ENCODE measurements at regions not wholly inside any gene's neighbourhood (a gene's known extent, or its start where the extent isn't known, plus 50 kb on each side); places are given as distances from the start of the nearest gene placed in this dataset.

DNA sequence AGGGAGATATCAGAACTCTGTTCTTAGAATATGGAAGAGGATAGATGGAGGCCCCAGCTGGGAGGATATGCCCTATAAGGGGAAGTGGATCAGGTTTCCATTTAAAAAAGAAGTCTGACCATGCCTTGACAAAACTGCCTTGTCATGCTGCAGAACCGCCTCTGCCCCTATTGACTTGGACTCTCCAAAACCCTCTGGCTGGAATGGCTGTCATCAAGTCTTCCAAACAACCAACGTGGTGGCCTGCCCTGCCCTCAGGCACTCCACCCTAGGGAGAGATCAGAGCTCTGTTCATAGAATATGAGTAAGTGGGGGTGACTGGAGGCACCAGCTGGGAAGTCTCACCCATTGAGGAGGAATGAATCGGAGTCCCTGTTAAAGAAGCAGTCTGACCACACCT, 114.9 kb downstream of the VSIG4 start:
- intact Hi-C loops (cut with DNase I): no loop called here
- H3K36me3 ChIP-seq: no peaks in the 10 kb centered on the region
- no peaks in the 10 kb centered on the region for H3K9me3 ChIP-seq
- H3K4me1 ChIP-seq: no peaks in the 10 kb centered on the region
- TF ChIP-seq POLR2AphosphoS5 (IDR thresholded peaks at IDR 0.05; ENCODE audit: insufficient read depth in 1 of 2, low read depth in 1 of 2) (no peak), POLR2A (IDR thresholded peaks at IDR 0.05) (no peak)
- TF ChIP-seq, protein P1, sequence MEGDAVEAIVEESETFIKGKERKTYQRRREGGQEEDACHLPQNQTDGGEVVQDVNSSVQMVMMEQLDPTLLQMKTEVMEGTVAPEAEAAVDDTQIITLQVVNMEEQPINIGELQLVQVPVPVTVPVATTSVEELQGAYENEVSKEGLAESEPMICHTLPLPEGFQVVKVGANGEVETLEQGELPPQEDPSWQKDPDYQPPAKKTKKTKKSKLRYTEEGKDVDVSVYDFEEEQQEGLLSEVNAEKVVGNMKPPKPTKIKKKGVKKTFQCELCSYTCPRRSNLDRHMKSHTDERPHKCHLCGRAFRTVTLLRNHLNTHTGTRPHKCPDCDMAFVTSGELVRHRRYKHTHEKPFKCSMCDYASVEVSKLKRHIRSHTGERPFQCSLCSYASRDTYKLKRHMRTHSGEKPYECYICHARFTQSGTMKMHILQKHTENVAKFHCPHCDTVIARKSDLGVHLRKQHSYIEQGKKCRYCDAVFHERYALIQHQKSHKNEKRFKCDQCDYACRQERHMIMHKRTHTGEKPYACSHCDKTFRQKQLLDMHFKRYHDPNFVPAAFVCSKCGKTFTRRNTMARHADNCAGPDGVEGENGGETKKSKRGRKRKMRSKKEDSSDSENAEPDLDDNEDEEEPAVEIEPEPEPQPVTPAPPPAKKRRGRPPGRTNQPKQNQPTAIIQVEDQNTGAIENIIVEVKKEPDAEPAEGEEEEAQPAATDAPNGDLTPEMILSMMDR (IDR thresholded peaks at IDR 0.05): no peak
- no peak overlapping the region for H3K4me3 ChIP-seq
- DNase-seq (ENCODE audit: extremely low spot score in 2 of 2): no peak
- no peaks in the 10 kb centered on the region for H3K27me3 ChIP-seq
- H3K27ac ChIP-seq: no peak overlapping the region

DNA sequence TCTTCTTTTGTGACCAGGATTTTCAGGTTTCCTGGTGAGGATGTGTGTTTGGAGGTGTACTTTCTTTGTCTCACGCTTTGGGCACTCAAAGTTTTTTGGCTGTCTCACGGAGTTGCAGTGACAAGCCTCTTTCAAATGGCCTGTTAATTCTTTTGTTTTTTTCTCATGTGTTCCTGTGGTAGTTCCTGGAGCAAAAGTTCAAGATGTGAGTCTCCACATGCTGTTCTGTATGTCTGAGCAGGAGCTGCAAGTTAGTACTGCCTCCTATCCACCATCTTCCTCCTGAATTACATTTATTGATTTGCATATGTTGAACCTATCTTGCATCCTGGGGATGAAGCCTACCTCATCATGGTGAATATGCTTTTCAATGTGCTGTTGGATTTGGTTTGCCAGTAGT, 118.5 kb downstream of the VSIG4 start:
- Histone ChIP-seq H3K9me3 (no peaks in the 10 kb centered on the region), H3K36me3 (no peaks in the 10 kb centered on the region), H3K27me3 (no peaks in the 10 kb centered on the region), H3K27ac (no peak overlapping the region), H3K4me1 (no peaks in the 10 kb centered on the region), H3K4me3 (no peak overlapping the region)
- TF ChIP-seq POLR2AphosphoS5 (IDR thresholded peaks at IDR 0.05; ENCODE audit: insufficient read depth in 1 of 2, low read depth in 1 of 2) (no peak), POLR2A (IDR thresholded peaks at IDR 0.05) (no peak)
- TF ChIP-seq, protein P1 (IDR thresholded peaks at IDR 0.05): no peak
- no peak for DNase-seq (ENCODE audit: extremely low spot score in 2 of 2)
- intact Hi-C loops (cut with DNase I): no loop called here

DNA sequence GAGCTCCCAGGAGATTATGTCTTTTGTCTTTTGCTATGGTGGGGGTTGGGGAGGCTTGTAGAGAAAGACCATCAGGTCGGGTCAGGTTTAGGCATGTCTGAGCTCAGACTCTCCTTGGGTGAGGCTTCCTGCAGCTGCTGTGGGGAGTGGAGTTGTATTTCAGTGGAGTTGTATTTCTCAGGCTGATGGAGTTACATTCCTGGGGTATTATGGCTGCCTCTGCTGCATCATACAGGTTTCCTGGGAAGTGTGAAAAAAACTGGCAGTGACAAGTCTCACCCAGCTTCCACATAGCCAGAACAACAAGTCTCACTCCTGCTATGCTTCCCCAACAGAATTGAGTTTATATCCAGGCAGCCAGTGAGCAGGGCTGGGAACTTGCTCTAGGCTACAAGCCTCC, 119.3 kb downstream of the VSIG4 start:
- no peak overlapping the region for H3K27ac ChIP-seq
- no peak overlapping the region for H3K4me3 ChIP-seq
- intact Hi-C loops (cut with DNase I): no loop called here
- TF ChIP-seq, protein P1 (IDR thresholded peaks at IDR 0.05): no peak
- no peaks in the 10 kb centered on the region for H3K27me3 ChIP-seq
- no peaks in the 10 kb centered on the region for H3K36me3 ChIP-seq
- no peaks in the 10 kb centered on the region for H3K4me1 ChIP-seq
- no peak for DNase-seq (ENCODE audit: extremely low spot score in 2 of 2)
- no peaks in the 10 kb centered on the region for H3K9me3 ChIP-seq

DNA sequence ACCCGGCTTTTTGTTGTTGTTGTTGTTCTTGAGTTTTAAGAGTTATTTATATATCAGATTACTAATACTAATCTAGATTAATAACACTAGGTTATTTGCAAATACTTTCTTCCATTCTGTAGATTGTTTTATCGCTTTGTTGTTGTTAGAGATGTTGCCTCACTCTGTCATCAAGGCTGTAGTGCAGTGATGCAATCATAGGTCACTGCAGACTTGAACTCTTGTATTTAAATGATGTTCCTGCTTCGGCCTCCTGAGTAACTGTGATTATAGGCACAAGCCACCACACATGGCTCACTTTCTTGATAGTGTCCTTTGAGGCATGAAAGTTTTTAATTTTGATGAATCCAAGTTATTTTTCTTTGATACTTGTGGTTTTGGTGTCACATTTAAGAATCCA, 129.0 kb downstream of the VSIG4 start:
- H3K4me3 ChIP-seq: no peak overlapping the region
- H3K4me1 ChIP-seq: no peaks in the 10 kb centered on the region
- DNase-seq (ENCODE audit: extremely low spot score in 2 of 2): no peak
- no peaks in the 10 kb centered on the region for H3K9me3 ChIP-seq
- no peak for TF ChIP-seq POLR2AphosphoS5 (IDR thresholded peaks at IDR 0.05; ENCODE audit: insufficient read depth in 1 of 2, low read depth in 1 of 2)
- no peak for TF ChIP-seq POLR2A (IDR thresholded peaks at IDR 0.05)
- TF ChIP-seq, protein P1 (IDR thresholded peaks at IDR 0.05): no peak
- intact Hi-C loops (cut with DNase I): no loop called here
- no peak overlapping the region for H3K27ac ChIP-seq
- no peaks in the 10 kb centered on the region for H3K36me3 ChIP-seq
- H3K27me3 ChIP-seq: no peaks in the 10 kb centered on the region

DNA sequence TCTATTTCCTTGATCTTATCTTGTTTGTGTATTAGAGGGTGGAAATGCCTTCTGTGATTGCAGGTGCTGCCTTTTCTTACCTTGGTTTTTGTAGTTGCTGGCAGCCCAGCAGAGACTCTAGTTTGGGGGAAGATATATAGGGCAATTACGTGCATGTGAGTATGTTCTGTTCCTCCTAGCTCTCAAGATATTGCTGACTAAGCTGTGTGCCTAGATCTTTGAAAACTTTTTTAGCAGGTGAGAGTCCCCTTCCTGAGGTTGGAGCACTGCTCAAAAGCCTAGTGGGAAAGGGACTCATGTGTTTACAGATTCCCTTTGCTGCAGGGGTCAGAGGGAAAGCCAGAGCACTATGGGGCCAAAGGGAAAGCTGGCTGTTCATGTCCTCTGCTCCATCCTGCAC, 136.1 kb downstream of the VSIG4 start:
- TF ChIP-seq POLR2A (IDR thresholded peaks at IDR 0.05) (no peak), POLR2AphosphoS5 (IDR thresholded peaks at IDR 0.05; ENCODE audit: insufficient read depth in 1 of 2, low read depth in 1 of 2) (no peak)
- TF ChIP-seq, protein P1 (IDR thresholded peaks at IDR 0.05): no peak
- no peak for DNase-seq (ENCODE audit: extremely low spot score in 2 of 2)
- intact Hi-C loops (cut with DNase I): no loop called here
- Histone ChIP-seq H3K27ac (no peak overlapping the region), H3K27me3 (no peaks in the 10 kb centered on the region), H3K36me3 (no peaks in the 10 kb centered on the region), H3K4me1 (no peaks in the 10 kb centered on the region), H3K9me3 (no peaks in the 10 kb centered on the region), H3K4me3 (no peak overlapping the region)
